ENCODE measurements at regions not wholly inside any gene's neighbourhood (a gene's known extent, or its start where the extent isn't known, plus 50 kb on each side); places are given as distances from the start of the nearest gene placed in this dataset.

- no peak for DNase-seq
Observed at GRCh38 chr4:74618659-74619058, 173.7 kb downstream of the AREG start.

GRCh38 chr4:74619931-74620702, 174.2 kb downstream of the BTC start:
- no peak for DNase-seq

GRCh38 chr4:74621616-74622015, 172.7 kb downstream of the BTC start:
- DNase-seq = no peak

GRCh38 chr4:74623041-74623440, 171.3 kb downstream of the BTC start:
- peak; percentile 2 for DNase-seq

GRCh38 chr4:74624351-74625151, 169.8 kb downstream of the BTC start:
- DNase-seq = no peak

- DNase-seq = no peak
Observed at GRCh38 chr4:74625981-74626380, 168.3 kb downstream of the BTC start.

- no peak for DNase-seq
Observed at GRCh38 chr4:74627093-74627492, 167.2 kb downstream of the BTC start.

DNA sequence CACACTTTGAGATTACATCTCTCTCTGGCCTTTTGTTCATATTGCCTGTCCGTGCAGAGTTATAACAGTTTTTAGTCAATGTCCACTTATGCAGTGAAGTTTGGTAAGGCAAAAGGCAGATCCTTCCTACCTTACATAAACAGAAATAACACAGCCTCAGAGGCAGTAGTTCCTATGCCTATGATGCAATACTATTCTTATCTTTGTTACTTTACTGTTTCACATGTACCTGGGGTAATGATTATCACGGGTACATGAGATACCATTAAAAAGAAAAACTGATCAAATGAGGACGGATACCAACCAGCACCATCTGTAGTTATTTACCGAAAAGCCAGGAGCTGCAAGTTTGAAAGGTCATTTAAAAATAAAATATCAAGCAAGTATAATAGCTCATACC, 166.8 kb downstream of the BTC start:
- no peak for DNase-seq

DNA sequence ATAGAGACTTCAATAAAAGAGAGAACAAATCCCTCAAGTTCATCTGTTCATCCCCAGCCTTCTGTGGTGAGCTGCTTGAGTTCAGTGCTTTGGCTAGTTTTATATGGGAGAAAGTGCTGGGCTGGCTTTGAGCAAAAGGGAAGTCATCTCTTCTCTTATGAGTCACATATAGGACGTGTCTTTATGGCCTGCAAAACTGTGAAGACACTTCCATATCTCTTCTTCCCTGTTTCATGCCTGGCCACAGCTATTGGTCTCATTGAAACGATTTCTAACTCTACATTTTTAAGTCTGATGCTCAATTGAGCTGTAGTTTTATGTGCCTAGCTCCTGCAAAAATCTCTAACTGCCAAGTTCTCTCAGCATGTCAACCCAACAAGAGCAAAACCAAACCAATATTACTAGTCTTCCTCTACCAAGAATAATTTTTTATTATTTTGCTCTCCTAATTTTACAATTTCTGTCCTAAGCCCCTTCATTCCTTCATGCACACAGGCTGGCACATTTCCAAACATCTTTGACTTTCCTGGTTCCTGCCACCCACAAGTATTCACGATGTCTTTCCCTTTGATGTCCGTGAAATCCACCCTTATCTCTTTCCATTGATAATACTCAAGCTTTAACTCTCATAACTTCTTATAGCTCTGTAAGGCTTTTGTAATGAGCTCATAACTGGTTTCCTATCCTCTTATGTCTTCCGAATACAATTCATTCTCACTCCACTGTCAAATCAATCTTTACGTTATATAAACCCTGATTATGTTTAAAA, 165.3 kb downstream of the BTC start:
- DNase-seq = no peak

DNA sequence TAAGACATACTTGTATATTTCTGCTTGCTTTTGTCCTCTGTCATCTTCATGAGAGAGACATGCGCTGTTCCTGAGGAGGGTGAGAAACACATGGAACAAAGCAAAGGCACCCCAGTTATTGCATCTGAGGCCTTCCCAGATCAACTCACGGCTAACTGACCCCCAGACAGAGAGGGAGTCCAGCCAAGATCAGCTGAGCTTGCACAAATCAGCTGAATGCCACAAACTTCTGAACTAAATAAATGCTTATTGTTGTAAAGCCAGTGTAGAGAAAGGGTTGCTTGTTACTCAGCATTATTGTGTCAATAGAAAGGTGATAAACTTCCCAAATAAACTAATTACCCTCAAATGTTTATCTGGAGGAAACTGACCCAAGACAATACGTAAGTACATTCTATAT, 163.8 kb downstream of the BTC start:
- no peak for DNase-seq

- no peak for DNase-seq
Observed at GRCh38 chr4:74631338-74631737, 163.0 kb downstream of the BTC start.

DNA sequence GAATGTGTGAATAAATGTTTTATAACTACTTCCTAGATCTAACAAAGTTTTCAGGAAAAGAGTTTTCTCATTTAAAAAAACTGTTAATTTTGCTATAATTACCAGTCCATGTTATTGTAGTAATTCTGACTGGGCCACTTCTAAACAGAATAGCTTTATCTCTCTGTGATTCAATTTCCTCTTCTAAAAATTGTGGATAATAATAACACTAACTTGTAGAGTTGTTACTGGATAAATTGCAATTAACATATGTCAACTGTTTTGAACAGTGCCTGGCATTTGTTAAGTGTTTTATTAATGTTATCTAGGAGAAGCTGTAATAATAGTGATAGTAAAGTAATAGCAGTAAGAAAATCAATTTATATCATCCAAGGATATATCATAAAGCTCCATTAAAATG, 162.3 kb downstream of the BTC start:
- no peak for DNase-seq

GRCh38 chr4:74632634-74633033, 161.7 kb downstream of the BTC start:
- no peak for DNase-seq

DNA sequence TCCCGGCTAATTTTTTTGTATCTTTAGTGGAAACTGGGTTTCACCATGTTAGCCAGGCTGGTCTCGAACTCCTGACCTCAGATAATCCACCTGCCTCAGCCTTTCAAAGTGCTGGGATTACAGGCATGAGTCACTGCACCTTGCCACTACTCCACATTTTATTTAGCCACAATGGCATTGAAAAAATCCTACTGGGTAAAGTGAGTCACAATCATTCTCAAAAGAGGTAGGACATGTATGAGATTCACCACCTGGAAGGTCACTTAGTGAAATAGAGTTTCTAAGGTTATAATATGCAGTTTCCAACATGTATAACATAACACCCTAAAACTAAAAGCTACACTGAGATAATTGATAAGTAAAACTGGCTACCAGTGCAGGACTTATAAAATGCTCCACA, 159.2 kb downstream of the BTC start:
- no peak for DNase-seq

- DNase-seq = no peak
Observed at GRCh38 chr4:74635490-74636123, 158.7 kb downstream of the BTC start.

DNA sequence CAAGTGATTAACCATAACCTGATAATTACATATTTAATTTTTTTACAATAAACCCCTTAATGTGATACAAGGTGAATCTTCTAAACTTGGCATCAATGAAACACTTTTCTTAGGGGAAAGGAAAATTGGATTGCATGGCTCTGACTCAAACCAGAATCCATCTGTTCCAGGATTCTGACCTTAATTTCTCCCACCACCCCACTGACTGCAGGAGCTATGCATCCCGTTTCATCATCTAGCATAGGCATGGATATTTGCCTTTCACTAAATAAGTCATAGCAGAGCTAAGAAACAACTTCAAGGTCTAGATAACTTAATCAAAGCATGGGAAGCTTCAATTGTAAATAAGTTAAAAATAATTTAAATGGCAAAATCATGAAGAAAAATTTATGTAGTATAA, 156.3 kb downstream of the BTC start:
- no peak for DNase-seq

- DNase-seq = no peak
Observed at GRCh38 chr4:74638689-74639088, 155.6 kb downstream of the BTC start.

DNA sequence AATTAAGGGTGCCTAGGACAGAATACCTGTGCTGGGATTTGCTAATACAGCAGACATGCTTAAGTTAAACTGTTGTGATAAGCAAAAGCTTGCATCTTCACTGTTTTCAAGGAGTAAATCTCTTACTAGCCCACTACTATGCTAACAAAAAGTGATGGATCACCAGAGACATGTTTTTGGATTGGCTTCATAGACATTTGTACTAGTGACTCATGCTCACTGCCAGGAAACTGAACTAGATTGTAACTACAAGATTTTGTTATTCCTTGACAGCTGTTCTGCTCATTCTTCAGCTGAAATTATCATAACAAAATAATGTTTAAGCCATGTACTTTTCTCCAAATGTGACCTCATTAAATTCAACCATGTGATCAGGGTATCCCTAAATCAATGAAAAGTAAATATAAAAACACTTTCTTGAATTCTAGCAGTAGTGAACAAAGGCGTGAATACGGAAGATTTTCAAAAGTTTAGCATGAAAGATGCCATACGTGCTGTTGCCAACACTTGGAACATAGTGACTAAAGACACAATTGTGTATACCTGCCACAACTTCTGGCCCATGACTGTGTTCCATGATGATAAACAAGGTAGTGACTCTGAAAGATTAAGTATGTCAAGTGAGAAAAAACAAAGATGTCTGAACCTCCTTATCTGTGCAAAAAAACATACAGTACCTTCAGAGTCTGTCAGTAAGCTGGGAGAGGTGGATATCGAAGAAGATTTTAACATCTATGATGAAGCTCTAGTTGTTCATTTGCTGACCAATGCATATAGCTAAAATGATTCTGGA, 154.0 kb downstream of the BTC start:
- DNase-seq = no peak

DNA sequence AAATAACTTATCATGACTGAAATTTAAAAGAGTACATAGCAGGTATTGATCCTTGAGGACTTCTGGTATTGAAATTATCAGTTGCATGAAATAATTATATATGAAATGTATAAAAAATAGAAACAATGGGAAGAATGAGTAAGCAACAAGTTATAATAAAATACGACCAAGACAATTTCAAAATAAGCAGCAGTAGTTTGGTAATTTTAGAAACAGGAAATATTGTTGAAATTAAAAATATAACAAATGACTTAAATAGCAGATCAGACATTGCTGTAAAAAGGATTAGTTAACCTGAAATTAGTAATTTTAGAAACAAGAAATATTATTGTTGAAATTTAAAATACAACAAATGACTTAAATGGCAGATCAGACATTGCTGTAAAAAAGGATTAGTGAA, 152.3 kb downstream of the BTC start:
- no peak for DNase-seq

DNA sequence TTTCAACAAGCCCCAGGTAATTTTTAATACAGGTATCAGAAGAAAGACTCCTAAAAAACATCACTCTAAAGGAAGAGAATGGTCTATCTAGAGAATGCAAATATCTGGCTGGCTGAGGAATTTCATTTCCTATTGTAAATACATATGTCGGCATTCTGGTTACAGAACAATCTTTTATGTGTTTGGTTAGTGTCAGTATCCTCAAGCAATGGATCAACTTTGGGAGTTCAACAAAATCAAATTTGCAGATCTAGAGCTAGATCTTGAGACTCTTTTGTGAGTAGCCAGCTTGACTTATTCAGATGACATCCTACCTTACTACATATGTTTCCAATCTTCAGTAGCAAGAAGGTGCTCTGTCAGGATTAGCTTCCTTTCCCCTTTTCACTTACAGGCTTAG, 145.1 kb downstream of the BTC start:
- no peak for DNase-seq

DNA sequence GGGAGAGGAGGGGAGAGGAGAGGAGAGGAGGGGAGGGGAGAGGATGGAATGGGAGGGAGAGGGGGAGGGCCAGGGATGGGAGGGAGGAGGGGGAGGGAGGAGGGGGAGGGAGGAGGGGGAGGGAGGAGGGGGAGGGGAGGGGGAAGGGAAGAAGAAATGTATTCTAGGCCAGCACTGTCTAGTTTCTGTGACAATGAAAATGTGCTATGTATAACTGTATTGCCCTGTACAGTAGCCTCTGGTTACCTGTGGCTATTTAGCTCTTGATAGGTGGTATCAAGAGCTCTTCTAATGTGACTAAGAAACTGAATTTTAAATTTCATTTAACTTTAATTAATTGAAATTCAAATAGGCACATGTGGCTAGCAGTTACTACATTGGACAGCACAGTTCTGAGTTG, 143.1 kb downstream of the BTC start:
- no peak for DNase-seq
